LNCaP clone FGC (cell line): ENCODE measurements at regions not wholly inside any gene's neighbourhood (a gene's known extent, or its start where the extent isn't known, plus 50 kb on each side); places are given as distances from the start of the nearest gene placed in this dataset.
"Not testable (repeated sequence)": the region's sequence is repeated elsewhere in the genome, so short reads cannot be mapped to it uniquely, and the experiment has no call there.

Source experiments
- DNase-seq: peaks from one replicate; pipeline ENCODE4 v3.0.0-alpha.2; 2011; ENCODE audit warnings: low read depth
- H3K4me3 ChIP-seq: 2 replicates; pipeline ENCODE4 v1.5.1; 2011; ENCODE audit warnings: mild to moderate bottlenecking, low read depth, low read length, control low read depth
- CTCF ChIP-seq: IDR thresholded peaks from 2 replicates; pipeline ENCODE4 v1.5.1; 2012; ENCODE audit warnings: mild to moderate bottlenecking; ENCODE audit not compliant: control insufficient read depth, insufficient read depth; ENCODE audit errors: extremely low read depth

GRCh38 chr9:29397148-29397547 is 1823.9 kb upstream of the C9orf72 start:
- no peak for DNase-seq
- no peak overlapping the region for H3K4me3 ChIP-seq
- no peak for TF ChIP-seq CTCF

GRCh38 chr9:29416204-29416603 is 1842.9 kb upstream of the C9orf72 start:
- no peak overlapping the region for H3K4me3 ChIP-seq
- DNase-seq: no peak
- TF ChIP-seq CTCF: no peak

- no peak overlapping the region for H3K4me3 ChIP-seq
- no peak for TF ChIP-seq CTCF
- no peak for DNase-seq
Observed at GRCh38 chr9:29422438-29422837, 1849.2 kb upstream of the C9orf72 start.

GRCh38 chr9:29432191-29432590 is 1858.9 kb upstream of the C9orf72 start:
- TF ChIP-seq CTCF: no peak
- H3K4me3 ChIP-seq: no peak overlapping the region
- DNase-seq: no peak

- DNase-seq, H3K4me3 ChIP-seq: not testable (repeated sequence)
Observed at GRCh38 chr9:29432656-29433055, 1859.4 kb upstream of the C9orf72 start.

- DNase-seq: no peak
- H3K4me3 ChIP-seq: no peak overlapping the region
- TF ChIP-seq CTCF: no peak
Observed at GRCh38 chr9:29435368-29435767, 1862.1 kb upstream of the C9orf72 start.

- TF ChIP-seq CTCF: no peak
- H3K4me3 ChIP-seq: no peak overlapping the region
- no peak for DNase-seq
Observed at GRCh38 chr9:29437526-29437925, 1864.2 kb upstream of the C9orf72 start.

GRCh38 chr9:29439961-29440360 is 1866.7 kb upstream of the C9orf72 start:
- no peak for TF ChIP-seq CTCF
- DNase-seq: no peak
- H3K4me3 ChIP-seq: no peak overlapping the region
